ENCODE measurements at regions not wholly inside any gene's neighbourhood (a gene's known extent, or its start where the extent isn't known, plus 50 kb on each side); places are given as distances from the start of the nearest gene placed in this dataset.
A peak's percentile ranks its signal among the peaks of the same experiment; 100 is the strongest.

DNA sequence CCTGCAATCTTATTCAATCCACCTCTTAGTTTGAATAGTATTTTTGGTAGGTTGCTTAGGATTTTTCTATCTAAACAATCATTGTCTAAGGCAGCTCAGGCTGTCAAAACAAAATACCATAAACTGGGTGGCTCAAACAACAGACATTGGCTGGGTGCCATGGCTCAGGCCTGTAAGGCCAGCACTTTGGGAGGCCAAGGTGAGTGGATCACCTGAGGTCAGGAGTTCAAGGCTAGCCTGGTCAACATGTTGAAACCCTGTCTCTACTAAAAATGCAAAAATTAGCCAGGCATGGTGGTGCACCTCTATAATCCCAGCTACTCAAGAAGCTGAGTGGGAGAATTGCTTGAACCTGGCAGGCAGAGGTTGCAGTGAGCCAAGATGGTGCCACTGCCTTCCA lies 126.7 kb downstream of the CYLD start:
- TF ChIP-seq, protein P1, sequence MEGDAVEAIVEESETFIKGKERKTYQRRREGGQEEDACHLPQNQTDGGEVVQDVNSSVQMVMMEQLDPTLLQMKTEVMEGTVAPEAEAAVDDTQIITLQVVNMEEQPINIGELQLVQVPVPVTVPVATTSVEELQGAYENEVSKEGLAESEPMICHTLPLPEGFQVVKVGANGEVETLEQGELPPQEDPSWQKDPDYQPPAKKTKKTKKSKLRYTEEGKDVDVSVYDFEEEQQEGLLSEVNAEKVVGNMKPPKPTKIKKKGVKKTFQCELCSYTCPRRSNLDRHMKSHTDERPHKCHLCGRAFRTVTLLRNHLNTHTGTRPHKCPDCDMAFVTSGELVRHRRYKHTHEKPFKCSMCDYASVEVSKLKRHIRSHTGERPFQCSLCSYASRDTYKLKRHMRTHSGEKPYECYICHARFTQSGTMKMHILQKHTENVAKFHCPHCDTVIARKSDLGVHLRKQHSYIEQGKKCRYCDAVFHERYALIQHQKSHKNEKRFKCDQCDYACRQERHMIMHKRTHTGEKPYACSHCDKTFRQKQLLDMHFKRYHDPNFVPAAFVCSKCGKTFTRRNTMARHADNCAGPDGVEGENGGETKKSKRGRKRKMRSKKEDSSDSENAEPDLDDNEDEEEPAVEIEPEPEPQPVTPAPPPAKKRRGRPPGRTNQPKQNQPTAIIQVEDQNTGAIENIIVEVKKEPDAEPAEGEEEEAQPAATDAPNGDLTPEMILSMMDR (IDR thresholded peaks at IDR 0.05) = no peak
- TF ChIP-seq POLR2A (IDR thresholded peaks at IDR 0.05) = no peak
- peak in 1 of 2 donors; percentile 31 for DNase-seq (ENCODE audit: low spot score in 2 of 2)
- H3K4me3 ChIP-seq (ENCODE audit: low read depth, poor library complexity, severe bottlenecking) = no peak overlapping the region
- intact Hi-C loops (cut with DNase I; ENCODE audit: low total_unique reads) = no loop called here

DNA sequence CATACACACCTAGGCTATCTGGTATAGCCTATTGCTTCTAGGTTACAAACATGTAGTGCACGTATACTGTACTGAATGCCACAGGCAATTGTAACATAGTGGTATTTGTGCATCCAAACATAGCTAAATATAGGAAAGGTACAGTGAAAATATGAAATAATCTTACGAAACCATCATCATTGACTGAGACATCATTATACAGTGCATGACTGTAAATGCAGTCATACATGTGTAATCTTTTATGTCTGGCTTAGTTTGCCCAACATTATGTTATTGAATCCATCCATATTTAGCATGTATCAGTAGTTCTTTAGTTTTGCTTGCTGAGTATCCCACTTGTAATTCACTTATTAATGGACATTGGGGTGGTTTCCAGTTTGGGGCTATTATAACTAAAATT lies 124.9 kb downstream of the CYLD start:
- TF ChIP-seq, protein P1 (IDR thresholded peaks at IDR 0.05) = no peak
- no peak for TF ChIP-seq POLR2A (IDR thresholded peaks at IDR 0.05)
- intact Hi-C loops (cut with DNase I; ENCODE audit: low total_unique reads) = no loop called here
- WGBS, 2 donors = 91% methylated on average over 2 of the region's 2 CpGs
- DNase-seq (ENCODE audit: low spot score in 2 of 2) = no peak
- H3K4me3 ChIP-seq (ENCODE audit: low read depth, poor library complexity, severe bottlenecking) = no peak overlapping the region

DNA sequence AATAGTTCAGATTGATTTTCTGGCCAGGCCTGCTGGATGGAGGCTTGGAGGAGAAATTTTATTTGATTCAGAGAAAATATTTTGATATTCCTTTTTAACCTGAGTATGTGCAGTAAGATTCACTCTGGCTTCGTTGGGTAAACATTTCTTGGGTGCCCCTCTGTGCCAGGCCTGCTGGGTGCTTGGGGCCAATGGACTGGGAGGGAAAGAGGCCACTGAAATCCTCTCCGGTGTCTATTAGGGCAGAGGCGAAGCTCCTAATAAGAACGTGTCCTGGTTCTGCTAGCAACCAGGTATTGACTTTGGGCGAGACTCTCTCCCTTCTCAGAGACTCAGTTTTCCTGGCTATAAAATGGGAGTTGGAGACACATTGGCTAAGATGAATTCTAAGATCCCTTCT lies 122.5 kb downstream of the CYLD start:
- WGBS, 2 donors = 86 to 90% methylated on average over 5 of the region's 5 CpGs
- TF ChIP-seq POLR2A (IDR thresholded peaks at IDR 0.05) = no peak
- TF ChIP-seq, protein P1 (IDR thresholded peaks at IDR 0.05) = no peak
- DNase-seq (ENCODE audit: low spot score in 2 of 2) = no peak
- intact Hi-C loops (cut with DNase I; ENCODE audit: low total_unique reads) = no loop called here
- H3K4me3 ChIP-seq (ENCODE audit: low read depth, poor library complexity, severe bottlenecking) = no peak overlapping the region

DNA sequence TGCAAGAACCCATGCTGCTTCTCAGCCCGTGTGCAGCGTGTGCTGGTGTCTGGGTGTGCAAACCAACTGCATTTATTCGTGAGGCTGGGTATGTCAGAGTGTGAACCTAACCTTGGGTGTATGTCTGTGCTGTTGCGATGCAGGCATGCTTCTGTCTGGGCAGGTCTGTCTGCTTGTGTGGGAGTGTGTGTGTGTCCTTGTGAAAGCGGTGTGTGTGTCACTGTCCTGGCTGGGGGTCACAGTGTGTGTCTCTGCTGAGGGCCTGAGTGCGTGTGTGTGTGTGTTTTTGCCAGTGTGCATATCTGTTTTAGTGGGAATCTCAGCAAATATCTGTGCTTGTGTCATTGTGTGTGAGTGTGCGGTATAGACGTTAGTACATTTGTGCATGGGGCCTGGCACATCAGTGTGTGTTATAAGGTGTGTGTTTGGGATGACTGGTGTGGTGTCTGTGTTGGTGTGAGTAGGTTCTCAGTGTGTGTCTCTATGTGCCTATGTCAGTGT lies 121.8 kb downstream of the CYLD start:
- DNase-seq (ENCODE audit: low spot score in 2 of 2) = peak in 1 of 2 donors; percentile 70
- H3K4me3 ChIP-seq (ENCODE audit: low read depth, poor library complexity, severe bottlenecking) = no peak overlapping the region
- 93 to 94% methylated on average over 7 to 8 of the region's 8 CpGs for WGBS, 2 donors
- intact Hi-C loops (cut with DNase I; ENCODE audit: low total_unique reads) = no loop called here
- TF ChIP-seq, protein P1 (IDR thresholded peaks at IDR 0.05) = no peak
- TF ChIP-seq POLR2A (IDR thresholded peaks at IDR 0.05) = no peak

DNA sequence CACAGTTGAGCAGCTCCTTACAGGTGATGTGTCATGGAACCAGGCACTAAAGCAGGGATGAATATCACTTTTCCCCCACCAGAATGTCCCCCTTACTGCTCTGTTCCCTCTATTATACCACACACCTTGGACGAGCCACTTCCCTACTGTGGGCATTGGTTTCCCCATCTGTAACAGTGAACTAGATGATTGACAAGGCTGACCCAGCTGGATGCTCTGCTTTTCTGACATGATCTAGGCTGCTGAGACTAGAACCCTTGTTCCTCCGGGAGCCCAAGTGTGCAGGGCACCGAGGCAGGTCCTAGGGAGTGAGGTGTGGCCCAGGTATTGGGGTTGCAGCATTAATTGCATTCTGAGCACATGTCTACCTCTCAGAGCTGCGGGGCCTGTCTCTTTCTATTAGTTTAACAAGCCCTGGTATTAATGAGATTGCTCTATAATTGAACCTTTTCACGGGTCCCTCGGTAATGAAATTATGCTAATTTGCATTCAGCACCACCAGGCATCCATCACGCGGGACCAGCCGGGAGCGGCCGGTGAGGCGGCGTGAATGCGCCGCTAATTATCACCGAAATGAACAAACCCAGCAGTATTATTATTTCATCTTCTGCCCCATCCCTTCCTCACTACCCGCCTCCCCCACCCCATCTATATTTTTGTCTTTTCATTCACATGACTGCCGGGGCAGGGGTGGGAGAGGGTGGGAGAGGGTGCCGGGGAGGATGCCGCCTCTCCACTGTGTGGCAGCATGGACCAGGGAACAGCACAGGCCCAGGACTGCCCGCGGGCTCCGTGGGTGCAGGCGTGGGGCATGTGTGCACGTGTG lies 121.1 kb downstream of the CYLD start:
- WGBS, 2 donors = 82 to 83% methylated on average over 25 of the region's 25 CpGs
- intact Hi-C loops (cut with DNase I; ENCODE audit: low total_unique reads) = no loop called here
- TF ChIP-seq, protein P1 (IDR thresholded peaks at IDR 0.05) = no peak
- TF ChIP-seq POLR2A (IDR thresholded peaks at IDR 0.05) = no peak
- no peak overlapping the region for H3K4me3 ChIP-seq (ENCODE audit: low read depth, poor library complexity, severe bottlenecking)
- peak in 1 of 2 donors; percentile 37 for DNase-seq (ENCODE audit: low spot score in 2 of 2)
